Activated naive CD4-positive, alpha-beta T cell treated with anti-CD3 and anti-CD28 coated beads, Interleukin-2, amount 50 U/mL, for 72 hours (primary cell): ENCODE measurements at regions not wholly inside any gene's neighbourhood (a gene's known extent, or its start where the extent isn't known, plus 50 kb on each side); places are given as distances from the start of the nearest gene placed in this dataset.
"Not testable (repeated sequence)": the region's sequence is repeated elsewhere in the genome, so short reads cannot be mapped to it uniquely, and the experiment has no call there.

Experiments used
- ATAC-seq, 2 donors: fragments of 150-1000 bp; cut with Tn5 transposase; 2 replicates each; pipeline ENCODE4 v1.10.0; 2021; ENCODE audit warnings: mild to moderate bottlenecking in 2 of 2, moderate library complexity in 2 of 2
- DNase-seq, 2 donors: peaks; one replicate each; pipeline ENCODE4 v3.0.0; 2021 to 2022; ENCODE audit warnings: low spot score in 2 of 2
- H3K27ac Mint-ChIP-seq, 2 donors: one replicate each; pipeline ENCODE4 v1.8.0; 2022; ENCODE audit warnings: mild to moderate bottlenecking in 2 of 2, mixed read lengths in 2 of 2
- H3K36me3 Mint-ChIP-seq, 2 donors: one replicate each; pipeline ENCODE4 v1.8.0; 2022; ENCODE audit warnings: mixed read lengths in 2 of 2
- H3K9me3 Mint-ChIP-seq, 2 donors: one replicate each; pipeline ENCODE4 v1.8.0; 2022; ENCODE audit warnings: mixed read lengths in 2 of 2

GRCh38 chr13:54394908-54395307 is 1366.3 kb downstream of the OLFM4 start:
- DNase-seq (no peak), ATAC-seq (no peak)
- Mint-ChIP-seq H3K36me3 (peaks cover 0 to 7% of the 10 kb centered on the region in 2 donors), H3K9me3 (peaks cover 23 to 25% of the 10 kb centered on the region in 2 donors), H3K27ac (no peak overlapping the region)

GRCh38 chr13:54402495-54402894 is 1373.9 kb downstream of the OLFM4 start:
- Mint-ChIP-seq H3K9me3 (peaks cover 27 to 28% of the 10 kb centered on the region in 2 donors), H3K27ac (no peak overlapping the region), H3K36me3 (peaks cover 0 to 6% of the 10 kb centered on the region in 2 donors)
- no peak for DNase-seq
- no peak for ATAC-seq

- DNase-seq (no peak), ATAC-seq (no peak)
- no peak overlapping the region for H3K27ac Mint-ChIP-seq
- H3K9me3 Mint-ChIP-seq = peaks cover 2 to 11% of the 10 kb centered on the region in 2 donors
- H3K36me3 Mint-ChIP-seq = peaks cover 0 to 2% of the 10 kb centered on the region in 2 donors
Observed at GRCh38 chr13:54415753-54416366, 1387.2 kb downstream of the OLFM4 start.

GRCh38 chr13:54422946-54423345 is 1394.3 kb downstream of the OLFM4 start:
- not testable (repeated sequence) for DNase-seq, H3K36me3 Mint-ChIP-seq, H3K27ac Mint-ChIP-seq, H3K9me3 Mint-ChIP-seq, ATAC-seq

GRCh38 chr13:54424344-54424743 is 1395.7 kb downstream of the OLFM4 start:
- Mint-ChIP-seq H3K27ac (no peak overlapping the region), H3K36me3 (peaks cover 0 to 8% of the 10 kb centered on the region in 2 donors), H3K9me3 (peaks cover 6 to 15% of the 10 kb centered on the region in 2 donors)
- no peak for DNase-seq
- no peak for ATAC-seq

GRCh38 chr13:54433493-54434206 is 1405.0 kb downstream of the OLFM4 start:
- Mint-ChIP-seq H3K9me3 (peaks cover 8 to 16% of the 10 kb centered on the region in 2 donors), H3K27ac (no peak overlapping the region), H3K36me3 (no peaks in the 10 kb centered on the region)
- DNase-seq (no peak), ATAC-seq (no peak)

- not testable (repeated sequence) for H3K27ac Mint-ChIP-seq, DNase-seq, H3K36me3 Mint-ChIP-seq, ATAC-seq
- H3K9me3 Mint-ChIP-seq = peaks cover 18 to 22% of the 10 kb centered on the region in 2 donors
Observed at GRCh38 chr13:54440853-54441400, 1412.3 kb downstream of the OLFM4 start.

GRCh38 chr13:54445453-54445852 is 1416.8 kb downstream of the OLFM4 start:
- no peak overlapping the region for H3K27ac Mint-ChIP-seq
- DNase-seq (no peak), ATAC-seq (no peak)
- peaks cover 13 to 22% of the 10 kb centered on the region in 2 donors for H3K9me3 Mint-ChIP-seq
- H3K36me3 Mint-ChIP-seq = no peaks in the 10 kb centered on the region

GRCh38 chr13:54445865-54446264 is 1417.3 kb downstream of the OLFM4 start:
- Mint-ChIP-seq H3K36me3 (no peaks in the 10 kb centered on the region), H3K9me3 (peaks cover 13 to 26% of the 10 kb centered on the region in 2 donors), H3K27ac (no peak overlapping the region)
- DNase-seq (no peak), ATAC-seq (no peak)

- Mint-ChIP-seq H3K36me3 (no peaks in the 10 kb centered on the region), H3K9me3 (peaks cover 17 to 27% of the 10 kb centered on the region in 2 donors)
Observed at GRCh38 chr13:54449922-54450321, 1421.3 kb downstream of the OLFM4 start.

GRCh38 chr13:54484166-54484565 is 1455.6 kb downstream of the OLFM4 start:
- no peak for DNase-seq
- no peak for ATAC-seq
- Mint-ChIP-seq H3K36me3 (peaks cover 0 to 8% of the 10 kb centered on the region in 2 donors), H3K27ac (no peak overlapping the region), H3K9me3 (peaks cover 12 to 16% of the 10 kb centered on the region in 2 donors)

More at GRCh38 chr13:54449922-54450321, 1421.3 kb downstream of the OLFM4 start:
- DNase-seq = no peak
- no peak for ATAC-seq
- no peak overlapping the region for H3K27ac Mint-ChIP-seq

- H3K36me3 Mint-ChIP-seq = peaks cover 0 to 8% of the 10 kb centered on the region in 2 donors
- DNase-seq (no peak), ATAC-seq (no peak)
- peaks cover 26 to 32% of the 10 kb centered on the region in 2 donors for H3K9me3 Mint-ChIP-seq
- no peak overlapping the region for H3K27ac Mint-ChIP-seq
Observed at GRCh38 chr13:54486421-54487166, 1458.0 kb downstream of the OLFM4 start.

- Mint-ChIP-seq H3K27ac (no peak overlapping the region), H3K36me3 (peaks cover 0 to 8% of the 10 kb centered on the region in 2 donors), H3K9me3 (peaks cover 32 to 34% of the 10 kb centered on the region in 2 donors)
- no peak for ATAC-seq
- no peak for DNase-seq
Observed at GRCh38 chr13:54489359-54489758, 1460.7 kb downstream of the OLFM4 start.

GRCh38 chr13:54492995-54493394 is 1464.4 kb downstream of the OLFM4 start:
- Mint-ChIP-seq H3K9me3 (peaks cover 38 to 40% of the 10 kb centered on the region in 2 donors), H3K27ac (no peak overlapping the region), H3K36me3 (no peaks in the 10 kb centered on the region)
- ATAC-seq (no peak), DNase-seq (no peak)

GRCh38 chr13:54511366-54511765 is 1482.8 kb downstream of the OLFM4 start:
- no peak overlapping the region for H3K27ac Mint-ChIP-seq
- DNase-seq (no peak), ATAC-seq (no peak)
- peaks cover 10 to 13% of the 10 kb centered on the region in 2 donors for H3K9me3 Mint-ChIP-seq
- H3K36me3 Mint-ChIP-seq = no peaks in the 10 kb centered on the region

GRCh38 chr13:54513254-54513653 is 1484.6 kb downstream of the OLFM4 start:
- H3K27ac Mint-ChIP-seq = no peak overlapping the region
- DNase-seq = no peak
- H3K9me3 Mint-ChIP-seq = peaks cover 6% of the 10 kb centered on the region in 2 donors
- ATAC-seq = no peak
- H3K36me3 Mint-ChIP-seq = no peaks in the 10 kb centered on the region

GRCh38 chr13:54536112-54536511 is 1507.5 kb downstream of the OLFM4 start:
- Mint-ChIP-seq H3K27ac (no peak overlapping the region), H3K9me3 (peaks cover 10 to 12% of the 10 kb centered on the region in 2 donors), H3K36me3 (no peaks in the 10 kb centered on the region)
- ATAC-seq (no peak), DNase-seq (no peak)
